Calu3 (cell line): ENCODE measurements at regions not wholly inside any gene's neighbourhood (a gene's known extent, or its start where the extent isn't known, plus 50 kb on each side); places are given as distances from the start of the nearest gene placed in this dataset.

ENCODE experiments used
- BruUV-seq: library from RNA; stranded (reverse); fragments of 400-500 nt; replicated peaks from 2 replicates; lab custom pipeline; 2021; lab: Mats Ljungman, UMichigan
- CTCF ChIA-PET: fragments of 300-600 bp; sonication (Branson Sonifier 250); formaldehyde crosslinking; loops from one replicate; lab custom pipeline; 2022; ENCODE audit warnings: antibody characterized with exemption; lab: Charles Lee
- DNase-seq: peaks from one replicate; pipeline ENCODE4 v3.0.0; 2022
- H3K27ac Mint-ChIP-seq: one replicate; pipeline ENCODE4 v1.8.0; 2022; ENCODE audit warnings: mixed read lengths; ENCODE audit not compliant: unreplicated experiment
- H3K27me3 Mint-ChIP-seq: one replicate; pipeline ENCODE4 v1.8.0; 2022; ENCODE audit warnings: mixed read lengths; ENCODE audit not compliant: unreplicated experiment
- H3K36me3 Mint-ChIP-seq: one replicate; pipeline ENCODE4 v1.8.0; 2022; ENCODE audit warnings: mild to moderate bottlenecking, moderate library complexity, mixed read lengths; ENCODE audit not compliant: insufficient read depth, unreplicated experiment
- H3K4me1 Mint-ChIP-seq: one replicate; pipeline ENCODE4 v1.8.0; 2022; ENCODE audit warnings: mild to moderate bottlenecking, low read depth, mixed read lengths; ENCODE audit not compliant: unreplicated experiment
- H3K4me3 Mint-ChIP-seq: one replicate; pipeline ENCODE4 v1.8.0; 2022; ENCODE audit warnings: mild to moderate bottlenecking, low read depth, moderate library complexity, mixed read lengths; ENCODE audit not compliant: unreplicated experiment
- H3K9me3 Mint-ChIP-seq: one replicate; pipeline ENCODE4 v1.8.0; 2022; ENCODE audit warnings: low read depth, mixed read lengths; ENCODE audit not compliant: unreplicated experiment
- intact Hi-C: fragments of 100-400 bp; cut with micrococcal nuclease; formaldehyde crosslinking; loops from one replicate; pipeline ENCODE4 v1.10.0; 2022; ENCODE audit not compliant: unreplicated experiment
- TF ChIP-seq, protein P1 (sequence below): fragments of 200-600 bp; IDR thresholded peaks from one replicate; pipeline ENCODE4 v1.8.0; 2022; ENCODE audit warnings: antibody characterized with exemption; ENCODE audit not compliant: unreplicated experiment

DNA sequence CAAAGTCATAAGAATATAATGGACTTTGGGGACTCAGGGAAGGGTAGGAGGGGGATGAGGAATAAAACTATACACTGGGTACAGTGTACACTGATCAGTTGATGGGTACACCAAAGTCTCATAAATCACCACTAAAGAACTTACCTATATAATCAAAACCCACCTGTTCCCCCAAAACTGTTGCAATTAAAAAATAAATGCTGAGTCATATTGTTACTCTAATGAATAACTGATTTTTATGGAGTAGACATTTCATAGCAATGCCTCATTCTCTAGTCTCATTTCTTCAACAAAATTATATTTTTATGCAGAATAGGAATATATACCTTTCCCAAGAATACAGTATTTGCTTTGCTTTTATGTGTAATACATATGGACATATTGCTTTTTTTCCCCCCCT lies 181.2 kb downstream of the ST6GAL2 start:
- intact Hi-C loops, result no loop called here
- CTCF ChIA-PET, result no interaction called here
- no peak for DNase-seq
- no TSS peak for BruUV-seq
- no peaks in the 10 kb centered on the region for H3K36me3 Mint-ChIP-seq
- H3K27me3 Mint-ChIP-seq, result no peaks in the 10 kb centered on the region
- H3K9me3 Mint-ChIP-seq, result peaks cover 14% of the 10 kb centered on the region
- no peak overlapping the region for H3K4me3 Mint-ChIP-seq
- H3K4me1 Mint-ChIP-seq, result no peaks in the 10 kb centered on the region
- no peak overlapping the region for H3K27ac Mint-ChIP-seq
- TF ChIP-seq, protein P1, sequence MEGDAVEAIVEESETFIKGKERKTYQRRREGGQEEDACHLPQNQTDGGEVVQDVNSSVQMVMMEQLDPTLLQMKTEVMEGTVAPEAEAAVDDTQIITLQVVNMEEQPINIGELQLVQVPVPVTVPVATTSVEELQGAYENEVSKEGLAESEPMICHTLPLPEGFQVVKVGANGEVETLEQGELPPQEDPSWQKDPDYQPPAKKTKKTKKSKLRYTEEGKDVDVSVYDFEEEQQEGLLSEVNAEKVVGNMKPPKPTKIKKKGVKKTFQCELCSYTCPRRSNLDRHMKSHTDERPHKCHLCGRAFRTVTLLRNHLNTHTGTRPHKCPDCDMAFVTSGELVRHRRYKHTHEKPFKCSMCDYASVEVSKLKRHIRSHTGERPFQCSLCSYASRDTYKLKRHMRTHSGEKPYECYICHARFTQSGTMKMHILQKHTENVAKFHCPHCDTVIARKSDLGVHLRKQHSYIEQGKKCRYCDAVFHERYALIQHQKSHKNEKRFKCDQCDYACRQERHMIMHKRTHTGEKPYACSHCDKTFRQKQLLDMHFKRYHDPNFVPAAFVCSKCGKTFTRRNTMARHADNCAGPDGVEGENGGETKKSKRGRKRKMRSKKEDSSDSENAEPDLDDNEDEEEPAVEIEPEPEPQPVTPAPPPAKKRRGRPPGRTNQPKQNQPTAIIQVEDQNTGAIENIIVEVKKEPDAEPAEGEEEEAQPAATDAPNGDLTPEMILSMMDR, result no peak

DNA sequence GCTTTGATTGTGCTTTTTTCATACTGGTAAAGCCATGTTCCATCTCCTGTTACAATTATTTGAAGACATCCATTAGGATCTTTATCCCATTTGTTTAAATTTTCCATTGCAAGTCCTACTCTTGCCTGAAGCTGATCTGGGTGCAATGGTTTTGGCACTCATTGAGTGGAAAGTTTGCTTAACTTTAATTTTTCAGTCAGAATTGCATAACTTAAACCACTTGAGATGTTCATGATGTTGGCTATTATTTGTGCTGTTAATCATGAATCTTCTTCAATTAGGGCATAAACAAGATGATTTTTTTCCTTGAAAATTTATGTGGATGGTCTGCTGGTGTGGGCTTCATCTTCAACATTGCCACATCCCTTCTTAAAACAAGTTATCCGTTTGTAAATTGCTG lies 180.1 kb downstream of the ST6GAL2 start:
- no peaks in the 10 kb centered on the region for H3K27me3 Mint-ChIP-seq
- no peak overlapping the region for H3K4me3 Mint-ChIP-seq
- intact Hi-C loops, result no loop called here
- no peaks in the 10 kb centered on the region for H3K4me1 Mint-ChIP-seq
- no peak for DNase-seq
- peaks cover 11% of the 10 kb centered on the region for H3K9me3 Mint-ChIP-seq
- CTCF ChIA-PET, result no interaction called here
- H3K27ac Mint-ChIP-seq, result no peak overlapping the region
- BruUV-seq, result no TSS peak
- TF ChIP-seq, protein P1, result no peak
- H3K36me3 Mint-ChIP-seq, result no peaks in the 10 kb centered on the region

DNA sequence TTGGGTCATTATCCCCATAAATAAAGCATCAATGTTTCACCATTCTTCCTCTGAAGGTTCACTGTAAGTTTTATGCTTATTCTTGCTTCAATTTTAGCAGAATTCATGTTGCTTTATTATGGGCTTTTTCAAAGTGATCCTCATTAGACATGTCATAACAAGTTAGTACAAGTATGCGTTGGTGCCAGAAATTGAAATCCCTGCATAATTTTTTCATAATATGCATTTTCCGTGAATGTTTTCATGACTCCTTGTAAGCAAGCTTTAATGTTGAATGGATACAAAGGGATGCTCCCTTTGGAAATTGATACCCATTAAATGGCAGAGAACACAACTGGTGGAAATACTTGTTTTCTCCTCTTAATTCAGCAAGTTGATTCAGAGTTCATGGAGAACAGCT lies 179.7 kb downstream of the ST6GAL2 start:
- Mint-ChIP-seq H3K27me3 (no peaks in the 10 kb centered on the region), H3K27ac (no peak overlapping the region), H3K9me3 (peaks cover 11% of the 10 kb centered on the region), H3K4me3 (no peak overlapping the region), H3K36me3 (no peaks in the 10 kb centered on the region), H3K4me1 (no peaks in the 10 kb centered on the region)
- DNase-seq, result no peak
- intact Hi-C loops, result no loop called here
- TF ChIP-seq, protein P1, result no peak
- no TSS peak for BruUV-seq
- CTCF ChIA-PET, result no interaction called here

DNA sequence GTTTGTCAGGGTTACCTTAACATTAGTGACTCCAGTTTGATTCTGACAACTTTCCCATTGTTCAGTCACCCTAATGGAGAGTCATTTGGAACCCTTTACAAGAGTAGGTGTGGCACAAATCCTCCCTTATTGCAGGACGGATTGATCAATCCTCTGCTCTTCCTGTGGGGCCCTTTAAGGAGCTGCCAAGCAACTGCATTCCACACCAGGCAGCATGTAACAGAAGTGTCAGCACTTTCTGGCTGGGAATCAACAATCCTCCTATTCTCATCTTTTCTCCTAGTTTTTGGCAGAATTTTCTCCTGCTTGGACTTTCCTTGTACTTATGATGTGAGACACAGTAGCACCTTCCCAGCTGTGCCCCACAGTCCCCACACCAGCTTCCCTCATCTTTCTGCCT lies 177.8 kb downstream of the ST6GAL2 start:
- TF ChIP-seq, protein P1, result no peak
- intact Hi-C loops, result no loop called here
- no TSS peak for BruUV-seq
- Mint-ChIP-seq H3K36me3 (no peaks in the 10 kb centered on the region), H3K9me3 (peaks cover 13% of the 10 kb centered on the region), H3K27ac (no peak overlapping the region), H3K4me3 (no peak overlapping the region), H3K4me1 (no peaks in the 10 kb centered on the region), H3K27me3 (no peaks in the 10 kb centered on the region)
- DNase-seq, result no peak
- CTCF ChIA-PET, result no interaction called here
